HUDEP-2 (cell line): ENCODE measurements at regions not wholly inside any gene's neighbourhood (a gene's known extent, or its start where the extent isn't known, plus 50 kb on each side); places are given as distances from the start of the nearest gene placed in this dataset.
"Not testable (repeated sequence)": the region's sequence is repeated elsewhere in the genome, so short reads cannot be mapped to it uniquely, and the experiment has no call there.

Experiments used
- DNase-seq, 76 experiments: peaks; one replicate each; lab custom pipeline; 2025; ENCODE audit not compliant: unreplicated experiment in 76 of 76; lab: John Stamatoyannopoulos, UW

DNA sequence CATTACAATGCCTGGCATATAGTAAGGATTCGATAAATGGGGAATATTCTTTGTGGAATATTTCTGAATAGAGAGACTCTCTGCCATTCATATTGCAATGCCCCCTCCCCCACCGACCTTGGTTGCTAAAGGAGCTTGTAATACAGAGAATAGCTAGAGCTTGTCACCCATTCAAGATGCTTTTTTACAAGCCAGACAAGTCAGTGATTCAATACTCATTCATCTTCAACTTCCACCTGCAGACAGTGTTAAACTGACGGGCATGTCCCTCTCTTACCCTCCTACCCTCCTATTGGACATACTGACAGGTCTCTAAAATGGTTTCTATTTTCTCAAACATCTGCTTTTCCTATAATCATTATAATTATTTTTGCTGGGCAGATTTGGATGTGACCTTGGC lies 257.4 kb downstream of the KCNJ2 start:
- DNase-seq, result no peak

DNA sequence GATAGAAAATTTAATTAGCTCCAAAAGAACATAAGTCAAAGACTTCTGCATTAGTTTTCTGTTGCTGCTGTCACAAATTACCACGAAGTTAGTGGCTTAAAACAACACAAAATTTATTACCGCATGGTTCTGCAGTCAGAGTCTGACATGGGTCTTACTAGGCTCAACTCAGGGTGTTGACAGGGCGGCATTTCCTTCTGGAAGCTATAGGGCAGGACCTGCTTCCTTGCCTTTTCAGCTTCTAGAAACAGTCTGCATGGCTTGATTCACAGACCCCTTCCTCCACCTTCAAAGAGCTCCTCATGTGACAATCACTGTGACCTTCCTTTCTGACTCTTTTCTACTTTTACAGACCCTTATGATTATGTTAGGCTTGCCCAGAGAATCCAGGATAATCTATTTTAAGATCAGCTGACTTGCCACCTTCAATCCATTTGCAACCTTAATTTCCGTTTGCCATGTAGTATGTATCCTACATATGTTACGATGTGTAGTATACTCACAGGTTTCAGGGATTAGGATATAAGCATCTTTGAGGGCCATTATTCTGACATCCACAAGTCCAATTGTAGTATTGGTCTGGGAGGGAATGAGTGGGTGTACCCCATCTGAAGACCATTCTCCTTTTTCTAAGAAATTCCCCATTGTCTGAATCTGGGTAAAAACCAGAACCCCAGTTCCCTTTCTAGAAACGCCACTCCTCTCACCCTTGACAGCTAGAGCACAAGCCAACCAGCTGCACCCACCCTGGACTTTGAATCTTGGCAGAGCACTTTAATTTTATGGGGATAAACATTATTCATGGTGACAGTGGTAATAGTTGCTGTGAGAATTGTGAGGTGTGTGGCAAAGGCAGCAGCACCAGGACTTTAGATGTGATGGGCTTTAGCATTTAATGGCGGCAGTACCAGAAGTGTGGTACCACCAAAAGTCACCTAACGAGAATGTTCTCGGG lies 265.5 kb downstream of the KCNJ2 start:
- DNase-seq, result no peak

DNA sequence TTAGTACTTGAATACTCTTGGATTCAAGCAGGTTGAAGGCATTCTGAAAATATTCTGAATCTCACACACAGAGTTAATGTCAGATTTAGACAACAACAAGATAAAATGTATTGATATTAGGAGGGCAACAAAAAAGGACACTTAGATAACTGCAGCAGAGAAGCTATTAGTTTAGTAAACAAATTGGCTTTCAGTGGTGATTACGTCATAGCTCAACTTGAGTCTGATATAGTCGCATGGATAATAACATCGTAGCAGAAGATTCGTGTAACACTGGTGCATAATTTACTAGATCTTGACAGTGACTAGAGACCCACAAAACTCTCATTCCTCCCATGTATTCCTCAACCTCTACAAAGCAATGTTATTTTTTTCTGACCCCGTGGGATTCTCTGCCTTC lies 268.3 kb downstream of the KCNJ2 start:
- DNase-seq, result no peak

GRCh38 chr17:70446446-70446845 lies 277.1 kb downstream of the KCNJ2 start:
- DNase-seq, result no peak

GRCh38 chr17:70447588-70447987 lies 278.3 kb downstream of the KCNJ2 start:
- DNase-seq, result no peak

GRCh38 chr17:70453075-70453474 lies 283.7 kb downstream of the KCNJ2 start:
- not testable (repeated sequence) for DNase-seq

- no peak for DNase-seq
Measured at GRCh38 chr17:70454377-70454776, 285.0 kb downstream of the KCNJ2 start.

- DNase-seq, result no peak
Measured at GRCh38 chr17:70454908-70455307, 285.6 kb downstream of the KCNJ2 start.

DNA sequence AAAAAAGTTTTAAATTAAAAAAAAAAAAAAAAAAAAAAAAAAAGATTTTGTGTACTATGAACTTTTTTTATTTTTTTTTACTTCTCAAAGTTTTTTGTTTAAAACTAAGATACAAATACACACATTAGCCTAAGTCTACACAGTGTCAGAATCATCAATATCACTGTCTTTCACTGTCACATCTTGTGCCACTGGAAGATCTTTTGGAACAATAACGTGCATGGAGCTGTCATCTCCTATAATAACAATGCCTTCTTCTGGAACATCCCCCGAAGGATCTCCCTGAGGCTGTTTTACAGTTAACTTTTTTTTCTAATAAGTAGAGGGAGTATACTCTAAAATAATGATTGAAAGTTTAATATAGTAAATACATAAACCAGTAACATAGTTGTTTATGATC lies 295.7 kb downstream of the KCNJ2 start:
- DNase-seq, result no peak

DNA sequence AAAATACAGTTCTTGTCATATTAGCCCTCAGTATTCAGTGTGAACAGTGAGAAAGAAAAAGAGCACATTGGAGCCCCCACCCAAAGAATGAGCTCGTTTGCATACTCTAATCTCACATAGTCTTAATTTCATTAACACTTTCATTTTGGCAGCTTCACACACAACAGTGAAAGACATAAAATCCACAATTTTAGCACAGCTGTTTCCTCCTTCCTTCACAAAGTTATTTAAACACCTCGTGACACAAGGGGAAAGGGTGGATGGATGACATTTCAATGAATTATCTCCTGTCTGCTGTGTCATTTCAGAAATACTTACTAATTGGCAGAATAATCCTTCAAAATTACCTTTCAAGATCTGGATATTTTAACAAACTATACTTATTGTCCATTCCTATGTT lies 299.3 kb downstream of the KCNJ2 start:
- no peak for DNase-seq

- no peak for DNase-seq
Measured at GRCh38 chr17:70473049-70473448, 303.7 kb downstream of the KCNJ2 start.

- DNase-seq, result no peak
Measured at GRCh38 chr17:70476368-70476767, 307.0 kb downstream of the KCNJ2 start.

DNA sequence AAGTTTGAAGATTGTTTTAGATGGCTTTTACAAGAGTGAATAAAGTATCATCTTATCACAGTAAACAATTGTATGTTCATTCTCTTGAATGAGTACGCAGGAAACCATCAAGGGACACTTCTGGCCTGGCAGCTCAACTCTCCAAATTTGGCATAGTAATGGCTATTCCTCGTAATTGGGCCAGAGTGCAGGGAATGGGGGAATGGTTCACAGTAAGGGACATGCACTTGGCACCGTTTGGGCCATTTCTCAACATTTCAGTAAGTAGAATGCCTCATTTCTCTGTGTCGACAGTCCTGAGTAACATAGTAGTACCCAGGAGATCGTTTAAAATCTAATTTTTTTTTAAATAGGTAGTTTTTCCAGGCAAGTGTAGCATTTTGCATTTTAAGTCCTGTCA lies 309.6 kb downstream of the KCNJ2 start:
- no peak for DNase-seq

GRCh38 chr17:70479779-70480178 lies 310.4 kb downstream of the KCNJ2 start:
- no peak for DNase-seq

- no peak for DNase-seq
Measured at GRCh38 chr17:70483624-70484023, 314.3 kb downstream of the KCNJ2 start.

- DNase-seq, result no peak
Measured at GRCh38 chr17:70484050-70484449, 314.7 kb downstream of the KCNJ2 start.

DNA sequence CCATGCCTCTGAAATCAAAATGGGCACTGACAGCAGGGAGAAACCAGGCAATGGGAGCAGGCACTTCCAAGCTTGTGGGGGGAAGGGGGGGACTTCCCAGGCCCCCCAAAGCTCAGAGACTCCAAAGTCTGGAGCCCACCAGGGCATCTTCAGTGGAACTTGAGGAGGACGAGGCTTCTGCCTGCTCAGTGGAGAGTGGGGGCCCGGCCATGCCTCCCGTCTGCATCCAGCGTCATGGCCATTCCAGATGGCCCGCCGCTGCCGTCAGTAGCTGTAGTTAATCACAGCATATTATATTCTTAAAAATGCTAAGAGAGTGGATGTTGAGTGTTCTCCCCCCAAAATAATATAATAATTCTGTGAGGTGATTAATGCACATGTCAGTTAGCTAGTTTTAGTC lies 315.2 kb downstream of the KCNJ2 start:
- no peak for DNase-seq

GRCh38 chr17:70492368-70492767 lies 323.0 kb downstream of the KCNJ2 start:
- no peak for DNase-seq

DNA sequence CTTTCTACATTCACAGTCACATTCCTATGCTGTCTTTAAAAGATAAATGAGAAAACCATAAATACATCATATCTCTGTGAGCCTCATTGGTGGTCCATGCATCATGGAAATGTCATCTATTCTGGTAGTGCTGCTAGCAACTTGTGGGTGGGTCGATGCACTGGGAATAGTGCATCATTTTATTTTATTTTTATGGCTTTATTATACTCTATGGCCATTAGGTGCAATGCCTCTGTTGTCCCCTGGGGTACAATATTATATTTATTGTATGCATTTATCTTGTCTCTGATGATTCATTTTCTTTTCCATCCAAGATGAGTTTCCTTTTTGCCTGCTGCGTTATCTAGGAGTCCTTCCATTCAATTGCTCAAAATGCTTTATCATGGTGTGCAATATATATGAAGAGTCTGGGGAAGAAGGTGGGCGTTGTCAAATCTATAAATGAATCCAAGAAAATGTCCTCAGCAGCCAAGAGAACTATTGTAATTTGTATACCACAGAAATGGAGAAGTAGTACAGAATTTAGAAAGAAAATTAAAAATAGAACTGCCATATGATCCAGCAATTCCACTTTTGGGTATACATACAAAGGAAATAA lies 324.0 kb downstream of the KCNJ2 start:
- DNase-seq, result no peak

DNA sequence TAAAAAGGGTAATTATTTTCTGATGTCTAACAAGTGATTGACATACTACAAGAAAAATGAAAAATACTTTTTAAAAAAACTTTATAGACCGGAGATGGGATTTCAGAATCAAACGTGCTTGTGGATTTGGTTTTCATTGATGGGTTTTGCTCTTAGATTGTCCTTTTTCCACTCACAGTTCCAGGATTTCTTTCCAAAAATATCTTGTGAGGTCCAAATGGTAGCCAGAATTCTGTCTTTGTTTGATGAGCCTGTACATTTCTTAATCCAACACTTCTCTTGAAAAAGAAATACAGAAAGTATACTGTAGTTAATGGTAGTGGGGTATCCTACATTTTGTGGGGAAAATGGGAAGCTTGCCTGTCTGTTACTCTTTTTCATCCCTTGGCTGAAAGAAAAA lies 329.3 kb downstream of the KCNJ2 start:
- DNase-seq, result no peak

DNA sequence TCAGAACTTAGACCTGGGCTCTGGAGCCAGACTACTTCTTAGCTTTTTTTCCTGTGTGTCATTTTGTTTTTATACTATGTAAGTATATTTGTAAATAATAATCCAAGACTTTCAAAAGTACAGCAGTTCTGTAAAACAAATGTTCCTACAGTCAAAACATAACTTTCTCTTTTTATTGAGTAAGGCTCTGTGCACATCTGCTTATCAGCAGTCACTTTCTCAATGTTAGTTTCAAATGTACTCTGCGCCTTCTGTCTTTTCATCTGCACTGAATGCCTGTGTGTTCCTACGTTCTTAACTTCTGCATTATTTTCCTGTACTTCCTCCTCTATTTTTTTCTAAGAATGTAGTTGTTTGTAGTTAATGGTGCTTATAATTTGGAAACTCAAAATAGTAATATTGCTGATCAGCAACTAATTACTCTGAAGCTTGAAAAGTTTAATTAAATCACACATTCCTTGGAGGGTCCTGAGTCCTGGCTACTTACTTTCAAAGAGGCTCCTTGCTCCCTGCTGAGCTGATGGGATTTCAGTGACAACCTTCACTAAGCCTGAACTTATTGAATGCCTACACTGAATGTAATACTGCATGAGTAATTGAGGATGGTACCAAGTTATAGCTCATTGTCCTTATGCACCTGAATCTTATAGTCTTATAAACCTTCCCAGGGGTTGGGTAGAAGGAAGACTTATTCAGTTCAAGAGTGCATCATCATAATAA lies 329.9 kb downstream of the KCNJ2 start:
- DNase-seq, result no peak

- DNase-seq, result no peak
Measured at GRCh38 chr17:70503449-70503848, 334.1 kb downstream of the KCNJ2 start.
